Transverse colon (tissue), 4 donors: ENCODE measurements at regions not wholly inside any gene's neighbourhood (a gene's known extent, or its start where the extent isn't known, plus 50 kb on each side); places are given as distances from the start of the nearest gene placed in this dataset.
A peak's percentile ranks its signal among the peaks of the same experiment; 100 is the strongest.

Experiments
- CTCF ChIP-seq, 5 experiments: fragments of 200-600 bp in 3 of 5; fragments of 450-650 bp in 2 of 5; sonication (generic) in 3 of 5; IDR thresholded peaks; 1 replicate in 2 of 5; 2 replicates in 3 of 5; pipeline ENCODE4 v1.5.1; 2016 to 2017; ENCODE audit warnings: antibody characterized with exemption in 5 of 5, inconsistent platforms in 3 of 5, mild to moderate bottlenecking in 2 of 5, moderate library complexity in 1 of 5
- POLR2A ChIP-seq: fragments of 450-650 bp; IDR thresholded peaks from one replicate; pipeline ENCODE4 v1.6.1; 2016; ENCODE audit warnings: antibody characterized with exemption, mild to moderate bottlenecking, moderate library complexity
- POLR2AphosphoS5 ChIP-seq, 3 donors: sonication (generic); formaldehyde crosslinking; IDR thresholded peaks; one replicate each; pipeline ENCODE4 v1.6.1; 2016; ENCODE audit warnings: antibody characterized with exemption in 3 of 3

GRCh38 chr1:173426057-173426456 lies 51.1 kb upstream of the PRDX6 start:
- TF ChIP-seq CTCF (IDR thresholded peaks at IDR 0.05) (no peak), POLR2A (peak; percentile 43), POLR2AphosphoS5 (IDR thresholded peaks at IDR 0.05) (peak in 2 of 3 donors; percentile 38 to 74)
